ENCODE measurements at regions not wholly inside any gene's neighbourhood (a gene's known extent, or its start where the extent isn't known, plus 50 kb on each side); places are given as distances from the start of the nearest gene placed in this dataset.
A peak's percentile ranks its signal among the peaks of the same experiment; 100 is the strongest.

- Histone ChIP-seq H2BK20ac (ENCODE audit: low read length) (no peak overlapping the region), H3K9me3 (ENCODE audit: insufficient read depth in 2 of 2, low read depth in 1 of 2, low read length in 1 of 2) (peaks cover 4 to 7% of the 10 kb centered on the region in 2 experiments; a peak in 2 of 4 replicates), H3K23ac (ENCODE audit: insufficient read length) (no peak overlapping the region), H3K4me1 (replicated peaks in 1 of 4; ENCODE audit: control insufficient read depth in 3 of 4, insufficient read depth in 4 of 4, low read length in 3 of 4) (no peaks in the 10 kb centered on the region), H3K79me2 (ENCODE audit: control insufficient read depth in 1 of 2, insufficient read depth in 2 of 2, low read length in 2 of 2) (no peaks in the 10 kb centered on the region), H4K20me1 (replicated peaks in 1 of 2; ENCODE audit: control insufficient read depth in 1 of 2, insufficient read depth in 2 of 2, low read length in 2 of 2) (no peaks in the 10 kb centered on the region), H3K79me1 (ENCODE audit: low read depth, low read length) (no peaks in the 10 kb centered on the region), H3K56ac (replicated peaks; ENCODE audit: insufficient read length, low read depth, low read length) (no peak overlapping the region), H2AFZ (ENCODE audit: low read length) (no peak overlapping the region), H4K91ac (replicated peaks; ENCODE audit: insufficient read length, low read length) (no peak overlapping the region), H3K18ac (ENCODE audit: extremely low read depth, low read length) (no peak overlapping the region), H3K4ac (replicated peaks; ENCODE audit: insufficient read length, low read depth, low read length) (no peak overlapping the region), H3K9ac (replicated peaks in 1 of 4; ENCODE audit: extremely low read depth in 1 of 4, low read depth in 3 of 4, low read length in 3 of 4) (no peak overlapping the region), H2BK120ac (replicated peaks; ENCODE audit: low read depth, low read length) (no peak overlapping the region), H2BK15ac (ENCODE audit: low read length) (no peak overlapping the region), H3K36me3 (ENCODE audit: control insufficient read depth in 2 of 4, insufficient read depth in 4 of 4, low read length in 3 of 4) (no peaks in the 10 kb centered on the region), H3K27ac (ENCODE audit: low read depth, low read length) (no peak overlapping the region), H3K4me2 (ENCODE audit: insufficient read depth in 1 of 2, low read depth in 2 of 2, low read length in 2 of 2) (no peak overlapping the region), H2AK5ac (ENCODE audit: low read depth, low read length) (no peak overlapping the region), H3K27me3 (replicated peaks in 1 of 4; ENCODE audit: control insufficient read depth in 3 of 4, extremely low read depth in 1 of 4, insufficient read depth in 3 of 4, low read length in 3 of 4) (no peaks in the 10 kb centered on the region), H2BK12ac (ENCODE audit: low read depth, low read length) (no peak overlapping the region), H3K23me2 (ENCODE audit: low read depth, low read length) (peaks cover 2% of the 10 kb centered on the region; the same call in 1 of the 2 replicates), H3K4me3 (ENCODE audit: extremely low read depth in 1 of 4, insufficient read depth in 2 of 4, low read depth in 3 of 4, low read length in 4 of 4) (no peak overlapping the region), H3K14ac (ENCODE audit: insufficient read length) (no peak overlapping the region), H2BK5ac (ENCODE audit: low read depth, low read length) (no peak overlapping the region), H4K8ac (ENCODE audit: extremely low read depth, insufficient read depth, low read length) (no peak overlapping the region; the same call in 1 of the 2 replicates), H4K5ac (ENCODE audit: insufficient read length, low read depth, low read length) (no peak overlapping the region)
- peak in 1 of 2 experiments; percentile 33 for DNase-seq (ENCODE audit: low read depth in 1 of 2, low spot score in 2 of 2)
- FAIRE-seq: no peak
- WGBS, 2 experiments (ENCODE audit: extremely low coverage in 1 of 2, insufficient coverage in 1 of 2, insufficient read length in 1 of 2, insufficient replicate concordance in 2 of 2, low coverage in 1 of 2, low lambda C conversion rate in 2 of 2, missing lambda C conversion rate in 1 of 2): 89% methylated on average over 9 of the region's 9 CpGs; no CpG with 5 or more reads in 1 of the 2 experiments
- POLR2A ChIA-PET (ENCODE audit: partially characterized antibody): interaction anchor here (1.3 kb wide), 1 partner anchor 45 kb away, joined by 3 read pairs; no protein-coding TSS in a partner anchor
- CTCF ChIA-PET (ENCODE audit: partially characterized antibody): interaction anchor here (0.7 to 1.4 kb wide), 5 partner anchors 9 to 300 kb away, joined by 3 to 6 read pairs (median 3); no protein-coding TSS in a partner anchor
- TF ChIP-seq ATF2 (IDR thresholded peaks at IDR 0.05; ENCODE audit: low read length) (no peak), EGR1 (IDR thresholded peaks at IDR 0.05; ENCODE audit: borderline replicate concordance, low read depth, low read length) (no peak), ATF3 (IDR thresholded peaks at IDR 0.05; ENCODE audit: insufficient read depth, low read depth, low read length) (no peak), CHD1 (IDR thresholded peaks at IDR 0.05; ENCODE audit: low read depth, low read length) (no peak), RXRA (IDR thresholded peaks at IDR 0.05; ENCODE audit: insufficient read depth, low read depth, low read length) (no peak), ZNF274 (IDR thresholded peaks at IDR 0.05; ENCODE audit: borderline replicate concordance, extremely low read depth, low read length) (no peak), POU5F1 (IDR thresholded peaks at IDR 0.05; ENCODE audit: low read depth, low read length) (no peak), NRF1 (IDR thresholded peaks at IDR 0.05; ENCODE audit: low read depth, low read length) (no peak), NANOG (IDR thresholded peaks at IDR 0.05; ENCODE audit: insufficient read depth, low read depth, low read length, poor library complexity, severe bottlenecking) (no peak), YY1 (IDR thresholded peaks at IDR 0.05; ENCODE audit: low read depth, low read length) (no peak), E2F6 (IDR thresholded peaks at IDR 0.05) (no peak), TEAD4 (IDR thresholded peaks at IDR 0.05; ENCODE audit: low read depth, low read length) (no peak)
Observed at GRCh38 chr11:69361466-69361865, 67.5 kb downstream of the MYEOV start.

Data from H1 (cell line).